HL-60 (cell line): ENCODE measurements at regions not wholly inside any gene's neighbourhood (a gene's known extent, or its start where the extent isn't known, plus 50 kb on each side); places are given as distances from the start of the nearest gene placed in this dataset.

Experiments used
- DNase-seq, 2 experiments: peaks; one replicate each; pipeline ENCODE4 v3.0.0-alpha.2; 2010 to 2020; ENCODE audit warnings: low read depth in 1 of 2, low spot score in 1 of 2
- H3K27ac ChIP-seq: fragments of 250-450 bp; sonication (Bioruptor Pico); replicated peaks from 2 replicates; pipeline ENCODE4 v1.5.1; 2020; ENCODE audit warnings: mild to moderate bottlenecking, moderate library complexity
- H3K27me3 ChIP-seq: fragments of 250-450 bp; sonication (Bioruptor Pico); 2 replicates; pipeline ENCODE4 v1.5.1; 2021; ENCODE audit warnings: mild to moderate bottlenecking, moderate library complexity; ENCODE audit not compliant: insufficient read depth, poor library complexity, severe bottlenecking
- H3K4me3 ChIP-seq: replicated peaks from 2 replicates; pipeline ENCODE4 v1.5.1; 2011; ENCODE audit warnings: mild to moderate bottlenecking, control low read depth, low read length; ENCODE audit not compliant: insufficient read depth
- GABPA ChIP-seq: IDR thresholded peaks from 2 replicates; pipeline ENCODE4 v1.6.1; 2012; ENCODE audit warnings: low read depth
- POLR2AphosphoS5 ChIP-seq: IDR thresholded peaks from 2 replicates; pipeline ENCODE4 v1.6.1; 2012; ENCODE audit warnings: low read depth
- SPI1 ChIP-seq: IDR thresholded peaks from 2 replicates; pipeline ENCODE4 v1.6.1; 2012; ENCODE audit warnings: low read depth, mild to moderate bottlenecking, borderline replicate concordance
- TF ChIP-seq, protein P1 (sequence below): IDR thresholded peaks from 2 replicates; pipeline ENCODE4 v1.6.1; 2012; ENCODE audit warnings: low read depth; ENCODE audit not compliant: insufficient replicate concordance
- TF ChIP-seq, protein P2 (sequence below): IDR thresholded peaks from one replicate; pipeline ENCODE4 v1.5.1; 2011; ENCODE audit warnings: low read length, control low read depth, inconsistent platforms; ENCODE audit not compliant: insufficient read depth

DNA sequence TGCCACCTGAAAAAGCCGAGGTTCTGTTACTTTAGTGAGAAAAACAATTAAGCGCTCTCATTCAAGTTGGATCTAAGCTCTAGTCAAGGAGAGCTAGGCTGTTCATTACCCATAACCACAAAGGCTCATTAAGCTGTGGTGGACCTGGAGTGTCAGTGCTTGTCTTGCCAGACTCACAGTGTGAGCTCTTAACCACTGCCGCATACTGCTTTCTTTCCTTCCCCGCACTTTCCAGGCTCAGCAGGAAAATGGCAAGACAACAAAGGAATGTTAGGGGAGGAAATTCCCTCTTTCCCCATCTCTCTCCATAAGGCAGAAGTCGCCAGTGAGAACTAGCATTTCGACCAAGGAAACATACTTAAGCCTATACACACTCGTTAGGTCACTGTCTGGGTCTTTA, 467.3 kb downstream of the ENC1 start:
- no peak for DNase-seq
- H3K27ac ChIP-seq, result no peak overlapping the region
- no peak overlapping the region for H3K4me3 ChIP-seq
- TF ChIP-seq, protein P1, sequence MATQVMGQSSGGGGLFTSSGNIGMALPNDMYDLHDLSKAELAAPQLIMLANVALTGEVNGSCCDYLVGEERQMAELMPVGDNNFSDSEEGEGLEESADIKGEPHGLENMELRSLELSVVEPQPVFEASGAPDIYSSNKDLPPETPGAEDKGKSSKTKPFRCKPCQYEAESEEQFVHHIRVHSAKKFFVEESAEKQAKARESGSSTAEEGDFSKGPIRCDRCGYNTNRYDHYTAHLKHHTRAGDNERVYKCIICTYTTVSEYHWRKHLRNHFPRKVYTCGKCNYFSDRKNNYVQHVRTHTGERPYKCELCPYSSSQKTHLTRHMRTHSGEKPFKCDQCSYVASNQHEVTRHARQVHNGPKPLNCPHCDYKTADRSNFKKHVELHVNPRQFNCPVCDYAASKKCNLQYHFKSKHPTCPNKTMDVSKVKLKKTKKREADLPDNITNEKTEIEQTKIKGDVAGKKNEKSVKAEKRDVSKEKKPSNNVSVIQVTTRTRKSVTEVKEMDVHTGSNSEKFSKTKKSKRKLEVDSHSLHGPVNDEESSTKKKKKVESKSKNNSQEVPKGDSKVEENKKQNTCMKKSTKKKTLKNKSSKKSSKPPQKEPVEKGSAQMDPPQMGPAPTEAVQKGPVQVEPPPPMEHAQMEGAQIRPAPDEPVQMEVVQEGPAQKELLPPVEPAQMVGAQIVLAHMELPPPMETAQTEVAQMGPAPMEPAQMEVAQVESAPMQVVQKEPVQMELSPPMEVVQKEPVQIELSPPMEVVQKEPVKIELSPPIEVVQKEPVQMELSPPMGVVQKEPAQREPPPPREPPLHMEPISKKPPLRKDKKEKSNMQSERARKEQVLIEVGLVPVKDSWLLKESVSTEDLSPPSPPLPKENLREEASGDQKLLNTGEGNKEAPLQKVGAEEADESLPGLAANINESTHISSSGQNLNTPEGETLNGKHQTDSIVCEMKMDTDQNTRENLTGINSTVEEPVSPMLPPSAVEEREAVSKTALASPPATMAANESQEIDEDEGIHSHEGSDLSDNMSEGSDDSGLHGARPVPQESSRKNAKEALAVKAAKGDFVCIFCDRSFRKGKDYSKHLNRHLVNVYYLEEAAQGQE, result no peak
- TF ChIP-seq, protein P2, sequence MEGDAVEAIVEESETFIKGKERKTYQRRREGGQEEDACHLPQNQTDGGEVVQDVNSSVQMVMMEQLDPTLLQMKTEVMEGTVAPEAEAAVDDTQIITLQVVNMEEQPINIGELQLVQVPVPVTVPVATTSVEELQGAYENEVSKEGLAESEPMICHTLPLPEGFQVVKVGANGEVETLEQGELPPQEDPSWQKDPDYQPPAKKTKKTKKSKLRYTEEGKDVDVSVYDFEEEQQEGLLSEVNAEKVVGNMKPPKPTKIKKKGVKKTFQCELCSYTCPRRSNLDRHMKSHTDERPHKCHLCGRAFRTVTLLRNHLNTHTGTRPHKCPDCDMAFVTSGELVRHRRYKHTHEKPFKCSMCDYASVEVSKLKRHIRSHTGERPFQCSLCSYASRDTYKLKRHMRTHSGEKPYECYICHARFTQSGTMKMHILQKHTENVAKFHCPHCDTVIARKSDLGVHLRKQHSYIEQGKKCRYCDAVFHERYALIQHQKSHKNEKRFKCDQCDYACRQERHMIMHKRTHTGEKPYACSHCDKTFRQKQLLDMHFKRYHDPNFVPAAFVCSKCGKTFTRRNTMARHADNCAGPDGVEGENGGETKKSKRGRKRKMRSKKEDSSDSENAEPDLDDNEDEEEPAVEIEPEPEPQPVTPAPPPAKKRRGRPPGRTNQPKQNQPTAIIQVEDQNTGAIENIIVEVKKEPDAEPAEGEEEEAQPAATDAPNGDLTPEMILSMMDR, result no peak
- TF ChIP-seq SPI1, result no peak
- no peak for TF ChIP-seq POLR2AphosphoS5
- TF ChIP-seq GABPA, result no peak
- H3K27me3 ChIP-seq, result no peaks in the 10 kb centered on the region

DNA sequence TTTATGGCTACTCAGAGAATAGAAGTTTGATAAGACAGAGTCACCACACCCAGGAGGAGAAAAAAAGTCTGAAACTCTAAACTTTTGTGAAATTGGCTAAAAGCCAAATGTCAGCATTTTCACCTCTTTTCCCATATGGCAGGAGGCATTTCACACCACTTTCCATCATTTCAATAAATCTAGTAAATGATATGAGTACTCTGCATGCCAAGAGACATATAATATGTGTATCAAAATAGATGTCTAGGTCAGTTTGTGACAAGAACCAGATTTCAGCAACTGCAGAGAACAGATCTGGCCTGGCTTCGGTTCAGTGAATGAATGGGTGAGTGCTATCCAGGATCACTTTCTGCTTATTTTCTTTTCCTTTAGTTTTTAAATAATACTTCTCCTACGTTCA, 470.8 kb downstream of the ENC1 start:
- no peaks in the 10 kb centered on the region for H3K27me3 ChIP-seq
- no peak overlapping the region for H3K4me3 ChIP-seq
- DNase-seq, result no peak
- H3K27ac ChIP-seq, result no peak overlapping the region
- TF ChIP-seq SPI1 (no peak), POLR2AphosphoS5 (no peak), GABPA (no peak)
- TF ChIP-seq, protein P1, result no peak
- TF ChIP-seq, protein P2, result no peak

DNA sequence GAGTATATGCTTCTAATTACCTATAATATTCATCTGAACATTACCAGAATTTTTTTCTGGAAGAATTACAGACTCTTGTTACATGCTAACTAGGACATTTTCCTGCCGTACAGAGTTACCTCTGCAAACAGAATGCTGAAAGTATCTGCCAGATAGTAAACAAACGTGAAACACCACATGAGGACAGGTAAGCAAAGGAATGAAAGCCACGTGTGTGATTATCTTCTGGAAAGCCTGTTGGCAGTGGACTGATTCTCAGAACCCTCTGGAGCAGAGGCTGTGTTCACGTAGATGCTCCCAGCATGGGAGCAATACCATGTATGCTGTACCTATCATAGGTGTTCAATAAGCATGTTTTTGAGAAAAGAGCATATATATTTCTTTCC, 472.6 kb downstream of the ENC1 start:
- no peak overlapping the region for H3K27ac ChIP-seq
- H3K4me3 ChIP-seq, result no peak overlapping the region

More for the DNA sequence above, 472.6 kb downstream of the ENC1 start:
- DNase-seq, result no peak
- no peaks in the 10 kb centered on the region for H3K27me3 ChIP-seq
- TF ChIP-seq, protein P1, result no peak
- TF ChIP-seq, protein P2, result no peak
- TF ChIP-seq POLR2AphosphoS5 (no peak), GABPA (no peak), SPI1 (no peak)
